Brain microvascular endothelial cell (primary cell): ENCODE measurements at regions not wholly inside any gene's neighbourhood (a gene's known extent, or its start where the extent isn't known, plus 50 kb on each side); places are given as distances from the start of the nearest gene placed in this dataset.

Experiments
- DNase-seq: peaks from one replicate; pipeline ENCODE4 v3.0.0-alpha.2; 2020
- H3K27ac ChIP-seq: fragments of 250-450 bp; sonication (Bioruptor Pico); 2 replicates; pipeline ENCODE4 v1.5.1; 2020; ENCODE audit warnings: mild to moderate bottlenecking, moderate library complexity
- H3K27me3 ChIP-seq: fragments of 250-450 bp; sonication (Bioruptor Pico); replicated peaks from 2 replicates; pipeline ENCODE4 v1.5.1; 2020; ENCODE audit warnings: mild to moderate bottlenecking
- H3K36me3 ChIP-seq: fragments of 250-450 bp; sonication (Bioruptor Pico); replicated peaks from 2 replicates; pipeline ENCODE4 v1.5.1; 2020; ENCODE audit warnings: mild to moderate bottlenecking
- H3K4me3 ChIP-seq: 2 replicates; pipeline ENCODE4 v1.5.1; 2011; ENCODE audit warnings: low read depth, mild to moderate bottlenecking, control low read depth, low read length, moderate library complexity
- in situ Hi-C: cut with HindIII; loops from 2 replicates; pipeline ENCODE4 v1.10.0; 2017; ENCODE audit warnings: low sequenced_read_pairs, low pct_ligation_motif_present
- TF ChIP-seq, protein P1 (sequence below): IDR thresholded peaks from 2 replicates; pipeline ENCODE4 v1.5.1; 2011; ENCODE audit warnings: low read depth, mild to moderate bottlenecking, moderate library complexity, low read length, control low read depth, inconsistent platforms; ENCODE audit errors: missing control alignments

DNA sequence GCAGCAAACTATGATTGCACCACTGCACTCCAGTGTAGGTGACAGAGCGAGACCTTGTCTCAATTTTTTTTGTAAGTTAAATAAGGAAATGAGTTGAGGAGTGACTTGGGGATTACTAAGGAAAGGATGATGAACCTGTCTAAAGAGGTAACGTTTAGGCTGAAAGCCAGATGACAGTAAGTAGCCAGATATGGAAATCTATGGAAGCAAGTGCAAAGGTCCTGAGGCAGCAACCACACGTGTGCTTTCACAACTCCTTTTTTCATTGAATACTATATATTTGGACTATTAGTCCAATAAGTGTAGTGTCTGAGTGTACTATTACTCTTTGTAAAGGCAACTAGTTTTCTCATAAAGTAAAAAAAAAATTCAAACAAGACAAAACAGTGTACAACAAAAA is 147.4 kb downstream of the CD24 start:
- TF ChIP-seq, protein P1, sequence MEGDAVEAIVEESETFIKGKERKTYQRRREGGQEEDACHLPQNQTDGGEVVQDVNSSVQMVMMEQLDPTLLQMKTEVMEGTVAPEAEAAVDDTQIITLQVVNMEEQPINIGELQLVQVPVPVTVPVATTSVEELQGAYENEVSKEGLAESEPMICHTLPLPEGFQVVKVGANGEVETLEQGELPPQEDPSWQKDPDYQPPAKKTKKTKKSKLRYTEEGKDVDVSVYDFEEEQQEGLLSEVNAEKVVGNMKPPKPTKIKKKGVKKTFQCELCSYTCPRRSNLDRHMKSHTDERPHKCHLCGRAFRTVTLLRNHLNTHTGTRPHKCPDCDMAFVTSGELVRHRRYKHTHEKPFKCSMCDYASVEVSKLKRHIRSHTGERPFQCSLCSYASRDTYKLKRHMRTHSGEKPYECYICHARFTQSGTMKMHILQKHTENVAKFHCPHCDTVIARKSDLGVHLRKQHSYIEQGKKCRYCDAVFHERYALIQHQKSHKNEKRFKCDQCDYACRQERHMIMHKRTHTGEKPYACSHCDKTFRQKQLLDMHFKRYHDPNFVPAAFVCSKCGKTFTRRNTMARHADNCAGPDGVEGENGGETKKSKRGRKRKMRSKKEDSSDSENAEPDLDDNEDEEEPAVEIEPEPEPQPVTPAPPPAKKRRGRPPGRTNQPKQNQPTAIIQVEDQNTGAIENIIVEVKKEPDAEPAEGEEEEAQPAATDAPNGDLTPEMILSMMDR: no peak
- H3K27ac ChIP-seq: no peak overlapping the region
- in situ Hi-C loops: no loop called here
- no peaks in the 10 kb centered on the region for H3K27me3 ChIP-seq
- no peak overlapping the region for H3K4me3 ChIP-seq
- H3K36me3 ChIP-seq: no peaks in the 10 kb centered on the region
- no peak for DNase-seq

DNA sequence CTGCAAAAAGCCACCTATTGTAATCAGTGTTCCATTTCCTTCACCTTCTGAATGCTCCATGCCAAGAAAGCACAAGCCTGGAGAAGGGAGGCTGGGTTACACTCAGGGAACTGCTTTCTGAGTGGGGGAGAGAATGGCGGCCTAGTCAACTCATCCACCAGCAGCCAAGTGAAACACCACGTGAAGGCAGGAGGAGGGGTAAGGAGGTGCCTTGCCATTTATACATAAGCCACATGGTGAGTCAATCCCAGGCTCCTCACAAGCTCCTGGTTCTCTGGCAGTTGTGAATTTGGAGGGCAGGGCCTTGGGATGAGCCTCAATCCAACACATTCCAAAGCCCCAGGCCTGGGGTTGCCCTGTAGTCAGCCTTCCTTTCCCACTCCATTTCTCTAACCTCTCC is 149.4 kb downstream of the CD24 start:
- Histone ChIP-seq H3K4me3 (no peak overlapping the region), H3K27ac (no peak overlapping the region), H3K27me3 (no peaks in the 10 kb centered on the region), H3K36me3 (no peaks in the 10 kb centered on the region)
- TF ChIP-seq, protein P1: no peak
- no peak for DNase-seq
- in situ Hi-C loops: no loop called here

DNA sequence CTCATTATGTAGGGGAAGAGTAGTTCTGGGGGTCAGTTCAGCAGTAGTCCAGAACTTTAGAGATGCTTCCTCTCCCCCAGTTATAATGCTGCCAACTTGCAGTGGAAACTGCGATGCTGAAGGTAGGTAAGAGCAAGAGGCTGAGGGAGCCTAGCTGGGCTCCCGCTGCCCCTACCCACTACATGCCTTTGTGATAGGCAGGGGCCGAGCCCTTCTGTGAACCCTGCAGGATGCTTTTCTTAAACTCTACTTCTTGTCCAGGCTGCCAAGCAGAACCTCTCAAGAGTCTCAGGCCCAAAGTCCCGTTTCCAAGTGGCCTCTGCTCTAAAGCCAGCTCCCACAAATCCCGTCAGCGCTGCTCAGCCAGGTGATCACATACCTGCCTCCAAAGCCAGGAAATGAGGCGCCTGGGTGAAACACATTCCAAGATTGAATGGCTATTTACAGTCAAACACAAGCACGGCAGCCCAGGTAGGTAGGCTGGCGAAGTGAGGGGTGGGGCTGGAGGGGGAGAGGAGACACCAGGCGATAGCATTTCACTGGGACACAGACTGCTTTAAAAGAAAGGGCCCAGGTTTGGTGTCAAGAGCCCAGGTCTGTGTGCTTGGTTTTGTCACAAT is 150.7 kb downstream of the CD24 start:
- in situ Hi-C loops: no loop called here
- Histone ChIP-seq H3K4me3 (no peak overlapping the region), H3K27me3 (no peaks in the 10 kb centered on the region), H3K36me3 (no peaks in the 10 kb centered on the region), H3K27ac (no peak overlapping the region)
- TF ChIP-seq, protein P1: no peak
- DNase-seq: no peak

DNA sequence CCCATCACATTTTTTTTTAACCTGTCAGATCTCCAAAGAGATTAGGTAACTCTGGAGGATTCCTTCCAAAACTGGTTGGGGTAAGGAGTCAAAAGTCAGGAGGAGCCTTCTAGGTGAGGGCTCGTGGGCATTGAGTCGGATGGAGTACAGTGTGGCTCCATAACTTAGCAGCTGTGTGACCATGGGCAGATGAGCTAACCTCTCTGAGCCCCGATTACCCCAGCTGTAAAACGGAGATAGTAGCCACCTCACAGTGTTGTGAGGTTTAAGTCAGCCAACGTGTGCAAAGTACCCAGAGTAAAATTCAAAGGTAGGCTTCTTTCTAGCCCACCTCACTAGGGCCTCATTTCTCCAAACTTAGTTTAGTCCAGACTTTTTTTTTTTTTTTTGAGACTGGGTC is 151.5 kb downstream of the CD24 start:
- no peak overlapping the region for H3K27ac ChIP-seq
- no peak overlapping the region for H3K4me3 ChIP-seq
- in situ Hi-C loops: no loop called here
- TF ChIP-seq, protein P1: no peak
- no peaks in the 10 kb centered on the region for H3K27me3 ChIP-seq
- DNase-seq: no peak
- H3K36me3 ChIP-seq: no peaks in the 10 kb centered on the region

DNA sequence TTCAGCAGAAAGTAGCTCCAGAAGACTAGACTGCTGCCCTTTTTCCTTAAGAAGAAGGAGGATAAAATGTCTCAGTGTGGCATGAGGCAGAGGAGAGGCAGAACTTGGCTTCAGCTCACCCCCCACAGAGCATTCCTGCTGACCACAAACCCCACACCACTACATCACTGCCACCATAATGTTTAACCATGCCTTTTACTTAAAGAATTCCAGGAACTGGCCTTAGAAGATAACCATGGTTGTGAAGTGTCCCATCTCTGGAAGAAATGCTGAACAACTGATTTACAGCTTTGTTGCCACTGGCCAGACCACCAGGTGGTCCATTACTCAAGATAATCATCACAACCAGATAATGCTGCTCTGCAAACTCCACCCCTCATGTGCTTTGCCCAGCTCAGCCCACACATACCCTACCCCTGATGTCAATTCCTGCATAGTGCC is 154.1 kb downstream of the CD24 start:
- no peak overlapping the region for H3K4me3 ChIP-seq
- H3K27me3 ChIP-seq: no peaks in the 10 kb centered on the region
- H3K27ac ChIP-seq: no peak overlapping the region
- no peaks in the 10 kb centered on the region for H3K36me3 ChIP-seq
- no peak for DNase-seq
- TF ChIP-seq, protein P1: no peak
- in situ Hi-C loops: no loop called here

DNA sequence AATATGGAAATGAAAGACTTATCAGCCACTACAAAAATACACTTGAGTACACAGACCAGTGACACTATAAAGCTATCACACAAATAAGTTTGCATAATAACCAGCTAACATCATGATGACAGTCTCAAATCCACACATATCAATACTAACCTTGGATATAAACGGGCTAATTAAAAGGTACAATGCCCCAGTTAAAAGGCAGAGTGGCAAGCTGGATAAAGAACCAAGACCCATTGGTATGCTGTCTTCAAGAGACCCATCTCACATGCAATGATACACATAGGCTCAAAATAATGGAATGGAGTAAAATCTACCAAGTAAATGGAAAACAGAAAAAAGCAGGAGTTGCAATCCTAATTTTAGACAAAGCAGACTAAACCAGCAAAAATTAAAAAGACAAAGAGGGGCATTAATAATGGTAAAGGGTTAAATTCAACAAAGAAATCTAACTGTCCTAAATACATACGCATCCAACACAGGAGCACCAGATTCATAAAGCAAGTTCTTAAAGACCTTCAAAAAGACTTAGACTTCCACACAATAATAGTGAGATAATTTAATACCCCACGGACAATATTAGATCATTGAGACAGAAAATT is 163.3 kb downstream of the CD24 start:
- Histone ChIP-seq H3K4me3 (no peak overlapping the region), H3K36me3 (no peaks in the 10 kb centered on the region), H3K27ac (no peak overlapping the region), H3K27me3 (no peaks in the 10 kb centered on the region)
- in situ Hi-C loops: no loop called here
- no peak for DNase-seq
- TF ChIP-seq, protein P1: no peak
